Stimulated activated CD4-positive, alpha-beta T cell treated with anti-CD3 and anti-CD28 coated beads, Interleukin-1b, Interleukin-23, amount 100 ng/mL, for 24 hours (primary cell): ENCODE measurements at regions not wholly inside any gene's neighbourhood (a gene's known extent, or its start where the extent isn't known, plus 50 kb on each side); places are given as distances from the start of the nearest gene placed in this dataset.
"Not testable (repeated sequence)": the region's sequence is repeated elsewhere in the genome, so short reads cannot be mapped to it uniquely, and the experiment has no call there.

ENCODE experiments used
- DNase-seq, 4 experiments: peaks; one replicate each; pipeline ENCODE4 v3.0.0-alpha.2; 2020; ENCODE audit warnings: low read depth in 4 of 4, low spot score in 1 of 4

DNA sequence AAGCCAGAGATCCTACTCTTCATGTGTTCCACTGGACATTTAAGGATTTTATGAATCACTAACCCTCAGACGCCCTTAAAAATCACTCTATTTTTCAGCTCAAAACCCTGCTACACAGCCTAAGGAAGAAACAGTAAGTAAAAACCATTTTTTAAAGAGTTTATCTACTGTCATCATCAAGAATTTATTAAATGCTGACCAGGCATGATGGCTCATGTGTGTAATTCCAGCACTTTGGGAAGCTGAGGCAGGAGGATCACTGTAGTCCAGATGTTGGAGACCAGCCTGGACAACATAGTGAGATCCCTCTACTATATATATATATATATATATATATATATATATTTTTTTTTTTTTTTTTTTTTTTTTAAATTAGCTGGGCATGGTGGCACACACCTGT, 124.2 kb upstream of the ID4 start:
- DNase-seq, result no peak

DNA sequence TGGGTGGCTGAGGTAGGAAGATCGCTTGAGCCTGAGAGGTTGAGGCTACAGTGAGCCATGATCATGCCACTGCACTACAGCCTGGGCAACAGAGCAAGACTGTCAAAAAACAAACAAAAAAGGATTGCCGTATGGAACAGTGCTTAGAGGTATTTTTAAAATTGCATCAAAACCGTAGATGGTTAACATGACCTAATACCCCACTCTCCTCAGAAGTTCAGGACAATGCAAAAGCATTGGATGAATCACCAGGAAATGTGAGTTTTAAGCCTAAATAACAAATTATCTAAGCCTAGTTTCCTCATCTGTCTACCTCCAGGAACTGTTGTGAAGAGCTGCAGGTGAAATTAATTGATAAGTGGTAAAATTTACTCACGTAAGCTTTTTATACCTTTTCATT, 123.8 kb upstream of the ID4 start:
- DNase-seq, result no peak

DNA sequence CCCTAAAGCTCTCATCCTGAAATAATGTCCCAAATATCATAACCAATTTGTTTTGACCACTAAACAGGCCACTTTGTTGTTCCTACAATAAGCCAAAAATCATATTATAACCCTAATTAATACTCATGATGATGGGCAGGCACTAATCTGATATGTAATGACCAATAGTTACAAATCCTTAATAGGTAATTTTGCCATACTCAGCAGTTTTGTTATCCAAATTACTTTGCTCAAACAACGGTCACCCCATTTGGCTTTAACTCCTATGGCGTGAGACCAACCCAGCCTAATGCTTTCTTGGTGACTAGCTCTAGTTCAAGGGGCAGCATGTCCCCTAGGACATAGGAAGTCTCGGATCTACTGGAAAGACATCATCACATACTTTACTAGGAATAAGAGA, 123.2 kb upstream of the ID4 start:
- DNase-seq, result no peak

DNA sequence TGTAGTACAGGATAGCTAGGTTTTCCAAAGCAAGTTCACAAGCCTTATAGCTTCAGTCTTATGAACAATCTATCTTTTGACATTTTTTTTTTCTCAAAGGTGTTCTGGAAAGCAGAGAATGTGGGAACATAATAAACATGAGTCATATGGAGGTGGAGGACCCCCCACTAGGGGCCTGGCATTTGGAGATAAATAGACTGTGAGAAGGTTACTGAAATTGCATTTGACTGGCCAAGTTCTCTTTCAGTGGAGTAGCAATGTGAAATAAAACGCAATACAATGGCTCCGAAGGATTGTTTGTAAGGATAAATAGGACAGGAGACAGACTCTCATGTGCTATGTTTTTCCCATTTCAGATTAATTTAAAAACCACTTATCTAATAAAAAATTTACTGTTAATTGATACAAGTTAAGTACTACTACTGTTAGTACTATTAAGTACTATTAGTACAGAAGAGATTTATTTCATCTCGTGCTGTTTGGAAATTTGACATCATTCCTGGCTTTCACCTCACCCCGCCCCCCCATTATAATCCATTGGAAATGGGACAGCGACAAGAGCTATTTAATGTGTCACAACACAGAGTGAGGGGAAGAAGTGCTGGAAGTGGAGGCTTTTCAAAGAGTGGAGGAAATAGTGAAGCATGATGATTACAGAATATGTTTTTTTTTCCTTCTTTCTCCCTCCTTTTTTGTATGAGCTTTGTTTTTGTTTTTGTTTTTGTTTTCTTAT, 122.6 kb upstream of the ID4 start:
- DNase-seq, result no peak

DNA sequence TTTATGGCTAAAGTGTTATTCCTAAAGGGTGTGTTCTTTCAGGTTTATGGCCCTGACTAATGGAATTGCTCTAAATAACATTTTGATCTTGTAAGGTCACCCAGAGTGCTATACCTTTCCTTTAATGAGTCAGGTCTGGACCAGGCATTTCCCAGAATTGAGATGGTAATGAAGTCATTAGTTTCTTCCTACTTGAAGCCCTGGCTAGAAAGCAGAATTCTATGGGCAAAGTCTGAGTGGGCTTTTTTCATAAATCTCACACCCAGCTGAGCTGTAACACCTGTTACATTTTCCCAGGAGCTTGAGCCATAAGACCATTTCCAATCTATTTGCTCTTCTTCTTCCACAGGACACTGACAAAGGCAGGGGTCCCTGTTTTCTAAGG, 122.0 kb upstream of the ID4 start:
- no peak for DNase-seq

DNA sequence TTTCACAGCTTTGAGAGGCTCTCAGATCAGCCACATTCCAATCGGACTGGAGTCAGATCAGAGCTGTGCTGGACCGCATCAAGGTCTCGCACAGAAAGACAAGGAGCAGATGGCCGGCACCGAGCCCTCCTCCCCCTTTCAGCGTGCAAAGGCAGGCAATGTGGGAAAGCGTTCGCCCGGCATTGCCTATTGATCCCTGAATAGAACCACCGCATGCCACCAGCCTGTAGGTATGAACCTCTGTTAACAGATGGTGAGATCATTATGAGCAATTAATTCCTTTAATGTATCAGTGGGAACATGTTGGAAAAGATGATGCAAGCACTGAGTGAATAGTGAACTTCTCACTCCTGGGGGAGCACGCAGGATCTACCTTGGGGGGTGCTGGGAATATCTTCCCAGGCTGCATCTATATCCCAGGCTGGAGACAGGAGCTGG, 117.5 kb upstream of the ID4 start:
- DNase-seq, result no peak

DNA sequence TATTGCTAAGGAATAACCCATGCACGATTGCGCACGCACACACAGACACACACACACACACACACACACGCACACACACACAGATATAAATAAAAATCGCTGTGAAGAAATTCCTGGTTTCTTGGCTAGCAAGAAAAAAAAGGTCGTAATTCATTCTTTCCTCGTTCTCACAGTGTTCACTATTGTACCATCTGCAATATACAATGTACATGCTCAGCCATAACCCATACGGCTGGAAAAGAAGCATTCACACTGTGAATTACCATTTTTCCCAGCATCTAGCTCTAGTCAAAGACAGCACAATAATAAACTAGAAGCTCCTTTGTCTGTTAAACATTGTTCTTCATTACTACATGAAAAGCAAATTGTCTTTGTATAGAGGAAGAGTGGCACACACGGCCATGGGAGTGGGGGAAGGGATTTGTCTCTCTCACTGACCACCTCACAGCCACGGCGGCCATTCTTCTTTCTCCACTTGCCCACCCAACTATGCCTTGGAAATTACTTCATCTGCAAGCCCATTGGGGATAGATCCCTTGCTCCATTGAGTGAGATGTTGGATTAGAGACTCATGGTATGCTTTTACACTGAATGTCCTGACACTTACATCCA, 115.3 kb upstream of the ID4 start:
- no peak for DNase-seq

- no peak for DNase-seq
These were observed 114.2 kb upstream of the ID4 start for GRCh38 chr6:19722999-19723398.

- no peak for DNase-seq
These were observed 113.6 kb upstream of the ID4 start for GRCh38 chr6:19723545-19723944.

DNA sequence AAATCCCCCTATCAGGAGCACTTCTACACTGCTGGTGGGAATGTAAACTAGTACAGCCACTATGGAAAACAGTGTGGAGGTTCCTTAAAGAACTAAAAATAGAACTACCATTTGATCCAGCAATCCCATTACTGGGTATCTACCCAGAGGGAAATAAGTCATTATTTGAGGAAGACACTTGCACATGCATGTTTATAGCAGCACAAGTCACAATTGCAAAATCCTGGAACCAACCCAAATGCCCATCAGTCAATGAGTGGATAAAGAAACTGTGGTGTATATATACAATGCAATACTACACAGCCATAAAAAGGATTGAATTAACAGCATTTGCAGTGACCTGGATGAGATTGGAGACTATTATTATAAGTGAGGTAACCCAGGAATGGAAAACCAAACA, 111.7 kb upstream of the ID4 start:
- DNase-seq, result not testable (repeated sequence)

- no peak for DNase-seq
These were observed 105.9 kb upstream of the ID4 start for GRCh38 chr6:19731282-19731681.

GRCh38 chr6:19734061-19734460, 103.1 kb upstream of the ID4 start:
- DNase-seq, result no peak

GRCh38 chr6:19734519-19734918, 102.7 kb upstream of the ID4 start:
- DNase-seq, result no peak

DNA sequence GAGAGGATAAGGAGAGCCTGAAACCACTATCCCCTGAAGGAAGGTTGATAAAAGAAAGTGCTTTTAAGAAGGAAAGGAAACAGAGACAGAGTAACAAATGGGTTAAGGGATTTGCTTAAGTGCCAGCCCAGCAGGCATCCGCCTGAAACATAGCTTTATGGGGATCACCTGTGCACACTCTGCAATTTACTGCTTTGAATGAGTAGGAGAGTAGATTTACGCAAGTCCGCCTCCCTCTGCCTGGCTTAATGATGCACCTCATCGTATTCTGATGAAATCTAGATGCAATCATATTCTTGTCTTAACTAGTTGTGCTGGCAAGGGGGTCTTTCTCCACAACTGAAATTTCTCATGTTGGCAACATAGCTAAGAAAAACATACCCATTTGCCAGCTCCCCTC, 101.1 kb upstream of the ID4 start:
- no peak for DNase-seq

DNA sequence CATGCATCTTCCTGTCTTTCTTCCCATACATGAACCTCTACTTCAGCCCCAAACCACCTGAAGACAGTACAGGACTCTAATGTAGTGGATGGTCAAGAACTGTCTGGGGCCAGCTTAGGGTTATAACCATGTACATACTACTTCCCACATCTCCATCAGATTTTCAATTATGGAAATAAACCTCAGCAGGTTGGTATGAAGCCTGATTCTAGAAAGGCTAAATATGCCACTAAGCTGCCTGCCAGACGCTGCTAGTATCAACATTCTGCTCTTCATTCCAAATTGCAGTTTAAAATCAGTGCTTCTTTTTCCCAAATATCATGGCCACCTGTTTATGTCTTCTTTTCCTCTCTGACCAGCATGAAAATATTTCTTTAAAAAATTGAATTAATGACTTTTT, 99.2 kb upstream of the ID4 start:
- no peak for DNase-seq

- no peak for DNase-seq
These were observed 87.4 kb upstream of the ID4 start for GRCh38 chr6:19749722-19750121.

- no peak for DNase-seq
These were observed 84.4 kb upstream of the ID4 start for GRCh38 chr6:19752746-19753145.

GRCh38 chr6:19753826-19754225, 83.3 kb upstream of the ID4 start:
- DNase-seq, result no peak

GRCh38 chr6:19754686-19755085, 82.5 kb upstream of the ID4 start:
- no peak for DNase-seq

DNA sequence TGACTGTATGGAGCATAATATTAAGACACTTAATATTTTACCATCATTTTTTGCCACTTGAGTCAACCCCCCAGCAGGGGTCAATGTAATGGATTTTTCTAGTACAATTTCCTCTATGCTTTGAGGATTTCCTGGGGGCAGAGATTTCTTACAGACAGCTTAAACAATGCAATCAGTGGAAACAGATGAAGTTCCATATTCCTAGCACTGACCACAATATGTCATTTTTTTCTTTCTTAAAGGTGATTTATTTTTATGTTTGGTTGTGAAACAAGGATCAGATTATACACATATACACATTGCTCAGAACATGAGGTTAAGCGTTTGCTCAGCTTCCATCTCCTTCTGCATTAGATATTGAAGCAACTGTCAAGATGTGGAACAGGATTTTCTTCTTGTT, 82.0 kb upstream of the ID4 start:
- no peak for DNase-seq

DNA sequence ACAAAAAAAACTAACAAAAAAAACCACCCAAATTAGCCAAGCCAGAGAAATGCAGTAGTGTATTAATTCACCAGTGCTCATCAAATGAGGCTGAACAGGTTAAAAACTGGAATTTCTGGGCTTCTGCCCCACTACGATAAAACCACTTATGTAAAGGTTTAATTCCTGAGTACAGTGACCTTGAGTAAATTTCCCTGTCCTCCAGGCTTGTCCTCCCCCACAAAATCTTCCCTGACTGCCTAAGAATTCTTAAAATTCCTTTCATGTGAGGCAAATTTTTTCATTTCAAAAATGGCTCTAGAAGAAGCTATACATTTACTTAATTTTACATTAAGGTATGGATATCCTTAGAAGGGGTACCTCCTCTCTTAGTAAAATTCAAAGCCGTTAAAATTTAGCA, 80.1 kb upstream of the ID4 start:
- no peak for DNase-seq

DNA sequence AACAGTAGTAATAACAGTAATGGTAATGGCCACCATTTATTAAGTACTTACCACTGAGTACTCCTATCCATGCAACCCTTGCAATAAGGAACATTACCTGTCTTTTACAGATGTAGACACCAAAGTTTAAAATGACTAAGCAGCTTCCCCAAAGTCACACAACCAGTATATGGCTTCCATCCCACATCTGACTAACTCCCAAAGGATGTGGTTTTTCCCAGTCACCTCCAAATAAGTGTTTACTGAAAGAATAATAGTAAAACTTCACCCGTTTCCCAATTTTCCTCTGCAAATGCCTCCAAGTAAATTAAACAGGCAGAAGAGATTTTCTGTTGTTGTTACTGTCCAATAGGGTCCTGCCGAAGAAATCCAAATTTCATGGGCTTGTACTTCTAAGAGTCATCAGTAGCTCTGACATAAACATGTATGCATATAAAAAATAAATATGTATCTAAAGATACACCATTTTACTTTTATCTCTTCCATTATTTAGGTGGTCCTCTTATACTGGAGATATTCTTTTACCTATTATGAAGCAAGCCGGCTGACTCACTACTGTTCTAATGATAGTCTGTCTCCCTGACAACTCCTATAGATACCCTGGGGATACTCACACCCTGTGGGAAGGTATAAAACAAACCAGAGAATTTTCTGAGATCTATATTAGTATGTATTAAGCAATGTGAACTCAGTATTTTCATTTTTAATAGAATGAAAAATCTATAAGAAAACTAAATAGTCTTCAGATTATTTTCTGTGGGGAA, 77.9 kb upstream of the ID4 start:
- DNase-seq, result no peak
